ENCODE measurements at regions not wholly inside any gene's neighbourhood (a gene's known extent, or its start where the extent isn't known, plus 50 kb on each side); places are given as distances from the start of the nearest gene placed in this dataset.

DNA sequence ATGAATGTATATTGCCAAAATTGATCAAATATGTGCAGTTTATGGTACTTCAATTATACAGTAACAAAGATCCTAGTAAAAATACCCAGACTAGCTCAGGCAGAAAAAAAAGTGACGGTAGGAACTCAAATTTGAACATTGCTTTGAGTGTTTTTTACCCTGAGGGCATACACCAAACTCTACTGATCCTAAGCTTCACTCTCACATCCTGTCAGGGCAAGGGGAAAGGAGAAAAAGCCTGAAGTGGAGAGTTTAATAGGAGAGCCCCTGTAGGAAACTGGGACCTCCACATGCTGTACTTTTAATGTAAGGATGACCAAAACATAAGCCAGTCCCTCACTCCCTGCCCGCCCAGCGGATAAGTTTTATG lies 59.8 kb upstream of the GNG12 start:
- no peaks in the 10 kb centered on the region for H3K27me3 Mint-ChIP-seq (ENCODE audit: unreplicated experiment)
- peaks cover 4% of the 10 kb centered on the region for H3K9me3 Mint-ChIP-seq (ENCODE audit: unreplicated experiment)
- H3K4me3 Mint-ChIP-seq (ENCODE audit: unreplicated experiment), result no peak overlapping the region
- H3K36me3 Mint-ChIP-seq (ENCODE audit: unreplicated experiment), result no peaks in the 10 kb centered on the region
- H3K27ac Mint-ChIP-seq (ENCODE audit: unreplicated experiment), result no peak overlapping the region
- no peak for DNase-seq
- no peak for TF ChIP-seq CTCF (IDR thresholded peaks at IDR 0.05; ENCODE audit: partially characterized antibody, unreplicated experiment)
- H3K4me1 Mint-ChIP-seq (ENCODE audit: low read depth, unreplicated experiment), result no peaks in the 10 kb centered on the region

DNA sequence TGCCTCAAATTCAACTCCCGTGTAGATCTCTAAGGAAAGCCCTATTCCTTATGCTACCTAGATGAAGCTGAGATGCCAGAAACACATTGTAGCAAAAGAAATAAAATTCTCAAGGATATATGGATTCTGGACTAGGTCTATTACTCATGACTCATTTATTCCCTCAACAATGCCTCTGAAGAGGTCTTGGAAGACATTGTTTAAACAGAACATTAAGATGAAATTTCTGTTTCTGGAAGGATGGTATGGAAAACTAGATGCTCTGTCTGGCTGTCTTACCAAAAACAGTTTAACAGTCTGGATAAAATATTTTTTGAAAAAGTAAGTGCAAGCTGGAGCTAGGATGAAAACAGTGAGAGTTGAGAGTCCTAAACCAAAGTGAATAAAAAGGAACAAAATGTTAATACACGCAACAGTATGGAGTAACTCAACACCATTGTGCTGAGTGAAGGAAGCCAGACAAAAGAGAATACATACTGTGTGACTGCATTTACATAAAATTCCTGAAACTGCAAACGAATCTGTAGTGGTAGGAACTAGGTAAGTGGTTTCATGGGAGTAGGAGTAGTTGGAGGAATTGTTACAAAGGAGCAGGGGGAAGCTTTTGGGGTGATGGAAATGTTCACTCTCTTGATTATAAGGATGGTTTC lies 59.3 kb upstream of the GNG12 start:
- Mint-ChIP-seq H3K27me3 (ENCODE audit: unreplicated experiment) (no peaks in the 10 kb centered on the region), H3K36me3 (ENCODE audit: unreplicated experiment) (no peaks in the 10 kb centered on the region), H3K4me1 (ENCODE audit: low read depth, unreplicated experiment) (no peaks in the 10 kb centered on the region), H3K27ac (ENCODE audit: unreplicated experiment) (no peak overlapping the region), H3K9me3 (ENCODE audit: unreplicated experiment) (peaks cover 4% of the 10 kb centered on the region), H3K4me3 (ENCODE audit: unreplicated experiment) (no peak overlapping the region)
- DNase-seq, result no peak
- TF ChIP-seq CTCF (IDR thresholded peaks at IDR 0.05; ENCODE audit: partially characterized antibody, unreplicated experiment), result no peak

GRCh38 chr1:67890857-67891256 lies 57.6 kb upstream of the GNG12 start:
- H3K36me3 Mint-ChIP-seq (ENCODE audit: unreplicated experiment), result no peaks in the 10 kb centered on the region
- H3K9me3 Mint-ChIP-seq (ENCODE audit: unreplicated experiment), result peaks cover 1% of the 10 kb centered on the region
- H3K27me3 Mint-ChIP-seq (ENCODE audit: unreplicated experiment), result no peaks in the 10 kb centered on the region
- H3K4me3 Mint-ChIP-seq (ENCODE audit: unreplicated experiment), result no peak overlapping the region
- no peaks in the 10 kb centered on the region for H3K4me1 Mint-ChIP-seq (ENCODE audit: low read depth, unreplicated experiment)
- no peak for TF ChIP-seq CTCF (IDR thresholded peaks at IDR 0.05; ENCODE audit: partially characterized antibody, unreplicated experiment)
- no peak for DNase-seq
- no peak overlapping the region for H3K27ac Mint-ChIP-seq (ENCODE audit: unreplicated experiment)

GRCh38 chr1:67889953-67890567 lies 56.8 kb upstream of the GNG12 start:
- H3K27ac Mint-ChIP-seq (ENCODE audit: unreplicated experiment), result no peak overlapping the region
- no peaks in the 10 kb centered on the region for H3K27me3 Mint-ChIP-seq (ENCODE audit: unreplicated experiment)
- no peak for DNase-seq
- no peak overlapping the region for H3K4me3 Mint-ChIP-seq (ENCODE audit: unreplicated experiment)
- no peak for TF ChIP-seq CTCF (IDR thresholded peaks at IDR 0.05; ENCODE audit: partially characterized antibody, unreplicated experiment)
- no peaks in the 10 kb centered on the region for H3K4me1 Mint-ChIP-seq (ENCODE audit: low read depth, unreplicated experiment)
- H3K9me3 Mint-ChIP-seq (ENCODE audit: unreplicated experiment), result peaks cover 1% of the 10 kb centered on the region
- no peaks in the 10 kb centered on the region for H3K36me3 Mint-ChIP-seq (ENCODE audit: unreplicated experiment)

DNA sequence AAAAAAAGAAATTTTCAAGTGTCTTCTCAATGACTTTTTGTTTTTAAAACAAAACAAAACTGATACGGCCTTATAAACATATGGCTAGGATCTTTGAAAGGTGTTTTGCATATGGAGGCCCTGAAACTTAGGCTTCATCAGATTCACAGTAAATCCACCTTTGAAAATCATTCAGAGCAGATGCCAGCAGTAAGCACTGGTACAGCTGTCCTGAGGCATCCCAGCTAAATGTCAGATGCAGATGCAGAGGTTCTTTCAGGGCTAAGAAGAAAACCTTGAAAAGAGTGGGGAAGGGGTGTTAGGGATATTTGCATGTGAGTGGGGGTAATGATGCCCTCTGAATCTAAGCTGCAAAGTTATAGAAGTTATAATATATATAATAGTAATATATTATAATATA lies 56.2 kb upstream of the GNG12 start:
- Mint-ChIP-seq H3K4me3 (ENCODE audit: unreplicated experiment) (no peak overlapping the region), H3K36me3 (ENCODE audit: unreplicated experiment) (no peaks in the 10 kb centered on the region), H3K27me3 (ENCODE audit: unreplicated experiment) (no peaks in the 10 kb centered on the region), H3K9me3 (ENCODE audit: unreplicated experiment) (peaks cover 1% of the 10 kb centered on the region), H3K27ac (ENCODE audit: unreplicated experiment) (no peak overlapping the region), H3K4me1 (ENCODE audit: low read depth, unreplicated experiment) (no peaks in the 10 kb centered on the region)
- DNase-seq, result no peak
- TF ChIP-seq CTCF (IDR thresholded peaks at IDR 0.05; ENCODE audit: partially characterized antibody, unreplicated experiment), result no peak
